Right lobe of liver (tissue), 4 donors: ENCODE measurements at regions not wholly inside any gene's neighbourhood (a gene's known extent, or its start where the extent isn't known, plus 50 kb on each side); places are given as distances from the start of the nearest gene placed in this dataset.

Experiments used
- CTCF ChIP-seq, 4 donors: fragments of 200-600 bp in 3 of 4; fragments of 450-650 bp in 1 of 4; IDR thresholded peaks; one replicate each; pipeline versions ENCODE4 v1.5.1 to v1.8.0; 2016 to 2022; ENCODE audit warnings: antibody characterized with exemption in 4 of 4, mild to moderate bottlenecking in 2 of 4
- POLR2A ChIP-seq: fragments of 450-650 bp; IDR thresholded peaks from one replicate; pipeline ENCODE4 v1.6.1; 2017; ENCODE audit warnings: antibody characterized with exemption, mild to moderate bottlenecking
- donor health status: DM: no; HTN: no; CAD: no.
- donor health status: DM: no; HTN: no; CAD: no.
- donor health status: DM: no; HTN: yes; CAD: no.

GRCh38 chr6:69584913-69585729 is 211.7 kb downstream of the LMBRD1 start:
- no peak for TF ChIP-seq CTCF (IDR thresholded peaks at IDR 0.05)
- TF ChIP-seq POLR2A: no peak
